ENCODE measurements at regions not wholly inside any gene's neighbourhood (a gene's known extent, or its start where the extent isn't known, plus 50 kb on each side); places are given as distances from the start of the nearest gene placed in this dataset.

- DNase-seq (ENCODE audit: low spot score): no peak
Observed at GRCh38 chr10:29856295-29856694, 203.1 kb downstream of the JCAD start.

DNA sequence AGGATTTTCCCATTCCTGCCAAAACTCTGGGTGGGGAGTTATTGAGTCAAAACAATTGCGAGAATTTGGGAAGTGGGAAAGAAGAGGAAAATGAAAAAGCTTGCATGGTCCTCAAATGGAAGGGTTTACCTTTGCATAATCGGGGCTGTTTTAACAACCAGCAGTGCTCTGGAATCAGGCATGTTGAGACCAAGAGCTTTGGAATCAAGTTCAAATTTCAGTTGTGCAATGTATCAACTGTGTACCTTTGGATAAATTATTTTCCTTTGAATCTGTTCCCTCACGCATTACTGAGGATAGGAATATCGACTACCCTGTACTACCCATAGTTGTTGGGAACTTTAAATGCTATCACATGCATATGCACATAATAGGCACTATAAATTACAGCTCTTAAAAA is 205.5 kb downstream of the JCAD start:
- DNase-seq (ENCODE audit: low spot score): no peak

DNA sequence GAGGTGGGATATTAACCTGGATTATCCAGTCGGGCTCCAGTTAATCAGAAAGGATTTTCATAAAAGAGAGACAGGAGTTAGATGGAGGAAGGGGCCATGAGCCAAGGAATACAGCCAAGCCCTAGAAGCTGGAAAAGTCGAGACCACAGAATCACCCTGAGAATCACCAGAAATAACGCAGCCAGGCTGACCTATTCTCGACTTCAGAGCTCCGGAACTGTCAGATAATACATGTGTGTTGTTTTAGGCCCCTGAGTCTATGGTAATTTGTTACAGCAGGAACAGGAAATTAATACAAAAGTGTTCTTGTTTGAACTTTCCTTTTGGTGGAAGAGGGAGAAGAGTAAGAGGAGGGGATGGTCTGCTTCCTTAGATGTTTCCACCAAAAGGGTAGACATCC is 208.1 kb downstream of the JCAD start:
- DNase-seq (ENCODE audit: low spot score): no peak

GRCh38 chr10:29850371-29850770 is 209.0 kb downstream of the JCAD start:
- no peak for DNase-seq (ENCODE audit: low spot score)

- DNase-seq (ENCODE audit: low spot score): no peak
Observed at GRCh38 chr10:29849886-29850285, 209.5 kb downstream of the JCAD start.

- no peak for DNase-seq (ENCODE audit: low spot score)
Observed at GRCh38 chr10:29849126-29849833, 210.1 kb downstream of the JCAD start.

DNA sequence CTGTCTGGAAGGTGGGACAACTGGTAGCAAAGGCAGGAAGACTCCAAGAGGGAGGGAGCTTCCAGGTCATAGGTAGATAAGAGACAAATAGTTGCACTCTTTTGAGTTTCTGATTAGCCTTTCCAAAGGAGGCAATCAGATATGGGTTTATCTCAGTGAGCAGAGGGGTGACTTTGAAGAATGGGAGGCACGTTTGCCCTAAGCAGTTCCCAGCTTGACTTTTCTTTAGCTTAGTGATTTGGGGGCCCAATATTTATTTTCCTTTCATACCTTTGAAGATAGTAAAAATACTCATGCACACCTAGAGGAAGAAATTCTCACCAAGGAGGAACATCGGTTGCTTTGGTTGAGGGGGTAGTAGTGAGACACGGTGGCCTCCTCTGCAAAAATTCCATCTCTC is 212.1 kb upstream of the SVIL start:
- DNase-seq (ENCODE audit: low spot score): no peak

- no peak for DNase-seq (ENCODE audit: low spot score)
Observed at GRCh38 chr10:29845166-29845565, 210.4 kb upstream of the SVIL start.

GRCh38 chr10:29843143-29843542 is 208.4 kb upstream of the SVIL start:
- no peak for DNase-seq (ENCODE audit: low spot score)

- DNase-seq (ENCODE audit: low spot score): no peak
Observed at GRCh38 chr10:29841724-29842649, 207.2 kb upstream of the SVIL start.

DNA sequence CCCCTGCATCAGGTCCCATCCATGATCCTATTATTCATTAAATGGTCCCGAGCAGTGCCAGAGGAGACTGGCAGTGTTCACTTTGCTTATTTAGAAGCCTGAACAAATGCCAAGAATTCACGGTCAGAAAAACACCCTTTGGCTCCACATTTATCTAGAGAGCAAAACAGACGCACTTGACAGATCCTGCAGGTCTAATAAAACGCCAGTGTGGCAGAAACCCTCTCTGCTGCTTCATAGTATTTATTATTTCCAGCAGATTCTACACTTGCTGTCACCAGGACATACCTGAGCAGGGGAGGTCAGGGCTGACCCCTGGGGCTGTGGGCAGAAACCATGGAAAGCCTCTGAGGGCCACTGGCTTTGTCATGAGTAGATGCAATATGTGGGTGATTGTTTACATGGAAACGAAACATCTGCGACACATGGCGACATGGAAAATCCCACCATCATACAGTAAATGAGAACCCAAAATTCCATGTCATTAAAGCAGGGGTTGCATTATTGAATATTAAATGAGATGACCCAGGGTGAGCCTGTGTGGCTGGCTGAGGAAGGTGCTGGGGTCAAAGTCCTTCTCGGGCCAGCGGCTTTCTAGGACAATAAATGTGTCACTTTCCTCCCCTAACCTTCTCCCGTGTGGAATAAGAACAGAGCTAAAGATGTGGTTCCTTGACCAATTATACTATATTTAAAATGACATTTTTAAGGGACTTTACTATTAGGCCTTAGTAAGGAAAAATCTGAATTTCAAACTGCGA is 205.9 kb upstream of the SVIL start:
- no peak for DNase-seq (ENCODE audit: low spot score)

GRCh38 chr10:29839826-29840515 is 205.2 kb upstream of the SVIL start:
- DNase-seq (ENCODE audit: low spot score): no peak

DNA sequence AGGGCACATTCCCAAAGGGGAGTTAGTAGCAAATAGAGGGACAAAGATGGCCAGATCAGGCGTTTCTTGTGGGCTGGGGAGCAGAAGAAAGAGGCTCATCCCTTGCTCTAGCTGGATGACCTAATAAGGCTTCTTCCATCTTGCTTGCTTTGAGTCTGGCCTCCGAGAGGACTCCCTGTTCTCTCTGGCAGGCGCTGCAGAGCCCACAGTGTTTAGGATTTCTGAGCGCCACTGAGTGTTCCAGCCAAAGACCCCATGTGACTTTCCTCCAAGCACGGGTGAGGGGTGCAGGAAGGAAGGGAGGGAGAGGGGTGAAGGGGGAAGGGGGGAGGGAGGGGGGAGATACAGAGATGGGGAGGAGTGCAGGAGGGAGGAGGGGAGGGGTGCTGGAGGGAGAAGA is 203.8 kb upstream of the SVIL start:
- no peak for DNase-seq (ENCODE audit: low spot score)

DNA sequence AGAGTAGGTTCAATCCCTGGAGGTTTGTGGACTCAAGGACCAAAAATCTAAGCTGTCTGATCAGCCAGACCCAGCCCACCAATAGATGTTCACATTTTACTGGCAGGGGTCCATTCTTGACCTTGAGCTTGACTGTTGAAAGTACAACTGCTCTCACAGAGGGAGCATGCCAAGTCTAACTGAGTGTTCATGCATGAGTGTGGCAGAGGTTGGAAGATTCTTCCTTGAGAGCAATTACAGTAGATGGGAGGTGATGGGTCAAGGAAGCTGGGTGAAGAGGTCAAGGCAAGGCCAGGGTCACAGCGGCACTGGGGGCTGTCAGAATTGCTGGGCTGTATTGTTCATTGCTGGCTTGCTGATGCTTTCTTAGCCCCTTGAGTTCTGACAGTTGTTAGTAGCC is 202.8 kb upstream of the SVIL start:
- DNase-seq (ENCODE audit: low spot score): no peak

DNA sequence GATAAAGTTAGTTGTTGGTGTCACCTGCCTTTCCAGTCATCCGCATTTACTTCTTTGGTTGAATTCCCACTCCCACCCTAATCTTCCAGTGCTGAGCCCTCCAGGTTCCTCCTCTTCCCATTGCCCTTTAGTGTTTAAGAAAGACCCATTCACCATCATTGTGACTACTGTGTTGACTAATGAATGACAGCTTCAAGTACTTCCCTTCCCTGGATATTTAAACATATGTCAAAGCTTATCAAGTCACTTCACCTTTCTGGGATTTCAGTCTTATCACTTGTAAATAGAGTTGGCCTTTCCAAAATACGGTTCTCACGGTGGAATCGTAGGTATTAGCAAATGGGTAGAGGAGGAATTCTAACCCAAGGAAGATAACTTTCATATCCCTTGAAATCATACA is 201.6 kb upstream of the SVIL start:
- no peak for DNase-seq (ENCODE audit: low spot score)

DNA sequence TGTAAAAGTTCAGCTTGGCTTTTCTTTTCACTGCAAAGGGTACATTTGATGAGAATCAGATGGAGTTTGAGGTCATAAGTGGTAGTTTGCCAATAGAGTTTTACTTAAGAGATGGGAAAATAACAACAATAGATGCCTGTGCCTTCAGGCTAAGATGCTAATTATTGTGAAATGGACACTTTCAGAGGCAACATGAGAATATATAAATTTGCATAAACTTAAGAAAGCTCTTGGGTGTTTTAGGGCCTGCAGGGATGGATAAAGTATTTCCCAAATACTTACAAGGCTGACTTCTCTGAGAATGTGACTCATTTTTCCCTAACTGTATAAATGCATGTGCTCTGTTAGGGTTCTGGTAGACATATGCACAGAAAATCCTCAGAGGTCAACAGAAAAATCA is 200.3 kb upstream of the SVIL start:
- no peak for DNase-seq (ENCODE audit: low spot score)

- no peak for DNase-seq (ENCODE audit: low spot score)
Observed at GRCh38 chr10:29830531-29831512, 196.1 kb upstream of the SVIL start.

GRCh38 chr10:29829776-29830175 is 195.0 kb upstream of the SVIL start:
- no peak for DNase-seq (ENCODE audit: low spot score)

DNA sequence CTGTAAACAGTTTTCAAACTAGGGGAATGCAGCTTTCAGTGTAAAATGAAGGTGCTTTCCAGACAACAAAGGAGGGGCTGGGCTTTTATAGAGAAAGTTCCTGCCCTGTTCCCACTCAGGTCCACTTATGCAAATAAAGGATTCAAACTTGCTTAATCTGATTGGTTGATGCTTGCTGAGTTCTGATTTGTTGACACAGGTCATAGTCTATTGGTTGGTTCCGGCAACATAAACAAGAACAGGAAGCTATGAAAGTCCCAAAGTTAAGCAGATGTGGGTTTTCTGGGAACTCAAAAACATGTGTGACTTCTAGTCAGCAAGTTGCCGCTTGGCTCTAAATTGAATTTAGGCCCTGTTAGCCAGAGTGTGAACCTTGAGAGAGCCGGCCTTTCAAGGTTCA is 194.2 kb upstream of the SVIL start:
- DNase-seq (ENCODE audit: low spot score): no peak

- no peak for DNase-seq (ENCODE audit: low spot score)
Observed at GRCh38 chr10:29828440-29828894, 193.7 kb upstream of the SVIL start.

DNA sequence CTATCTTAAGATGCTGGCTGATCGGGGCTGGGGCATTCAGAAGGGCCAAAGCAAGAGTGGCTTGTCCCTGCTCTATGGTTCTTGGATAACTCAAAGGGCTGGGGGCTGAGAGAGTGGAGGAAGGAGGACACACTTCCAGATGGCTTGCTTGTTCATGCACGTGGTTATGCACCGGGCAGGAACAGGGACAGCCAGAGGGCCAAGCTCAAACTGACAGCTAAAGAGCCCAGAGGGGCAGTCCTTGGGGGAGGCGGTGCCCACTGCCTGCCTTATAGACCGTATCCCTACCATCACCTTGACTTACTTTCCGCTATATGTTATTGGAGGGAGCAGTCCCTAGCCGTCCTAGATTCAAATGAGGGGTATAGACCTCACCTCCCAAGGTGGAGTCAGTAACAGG is 192.7 kb upstream of the SVIL start:
- no peak for DNase-seq (ENCODE audit: low spot score)
